IMR-90 (cell line): ENCODE measurements at regions not wholly inside any gene's neighbourhood (a gene's known extent, or its start where the extent isn't known, plus 50 kb on each side); places are given as distances from the start of the nearest gene placed in this dataset.

ENCODE experiments used
- ATAC-seq: fragments of 200-7000 bp; cut with Tn5 transposase; 2 replicates; pipeline ENCODE4 v1.9.1; 2020; ENCODE audit warnings: low read depth, mild to moderate bottlenecking, moderate library complexity
- BruUV-seq: library from RNA; stranded (reverse); fragments of 400-500 nt; replicated peaks from 2 replicates; lab custom pipeline; 2021; lab: Mats Ljungman, UMichigan
- CTCF ChIA-PET: fragments of 300-600 bp; formaldehyde crosslinking; extraction: SDS; loops from one replicate; lab custom pipeline; 2021; ENCODE audit warnings: antibody characterized with exemption; lab: Yijun Ruan, JAX
- POLR2A ChIA-PET: fragments of 300-600 bp; sonication (Branson Sonifier 250); formaldehyde crosslinking; loops from one replicate; lab custom pipeline; 2022; ENCODE audit warnings: antibody characterized with exemption; ENCODE audit not compliant: unreplicated experiment; lab: Charles Lee
- DNase-seq: peaks from one replicate; pipeline ENCODE4 v3.0.0; 2013
- H2AFZ ChIP-seq: replicated peaks from 2 replicates; pipeline ENCODE3; 2013; ENCODE audit warnings: low read length, mild to moderate bottlenecking; ENCODE audit not compliant: poor library complexity
- H2AK5ac ChIP-seq: 2 replicates; pipeline ENCODE4 v1.6.1; 2013; ENCODE audit warnings: low read depth, low read length, inconsistent platforms
- H2AK9ac ChIP-seq: replicated peaks from 2 replicates; pipeline ENCODE3; 2013; ENCODE audit warnings: mild to moderate bottlenecking, low read depth, low read length, moderate library complexity; ENCODE audit not compliant: poor library complexity
- H2BK120ac ChIP-seq: 2 replicates; pipeline ENCODE4 v1.6.1; 2013; ENCODE audit warnings: low read depth, low read length, inconsistent platforms
- H2BK15ac ChIP-seq: 3 replicates; pipeline ENCODE4 v1.6.1; 2013; ENCODE audit warnings: low read depth, low read length, inconsistent platforms
- H2BK20ac ChIP-seq: 2 replicates; pipeline ENCODE4 v1.6.1; 2013; ENCODE audit warnings: low read depth, mild to moderate bottlenecking, inconsistent platforms, low read length, moderate library complexity
- H2BK5ac ChIP-seq: 2 replicates; pipeline ENCODE4 v1.6.1; 2013; ENCODE audit warnings: mild to moderate bottlenecking, low read depth, low read length, inconsistent platforms; ENCODE audit not compliant: poor library complexity, severe bottlenecking
- H3K14ac ChIP-seq: replicated peaks from 2 replicates; pipeline ENCODE4 v1.6.1; 2013; ENCODE audit warnings: low read depth, low read length, inconsistent platforms
- H3K18ac ChIP-seq: 2 replicates; pipeline ENCODE4 v1.6.1; 2013; ENCODE audit warnings: low read depth, low read length, control low read depth
- H3K23ac ChIP-seq: 2 replicates; pipeline ENCODE4 v1.6.1; 2013; ENCODE audit warnings: low read depth, low read length, inconsistent platforms
- H3K27ac ChIP-seq: 2 replicates; pipeline ENCODE4 v1.5.1; 2013; ENCODE audit warnings: mild to moderate bottlenecking, control low read depth, low read length; ENCODE audit not compliant: insufficient read depth
- H3K27me3 ChIP-seq: 2 replicates; pipeline ENCODE4 v1.6.1; 2013; ENCODE audit warnings: low read length; ENCODE audit not compliant: control insufficient read depth, insufficient read depth
- H3K36me3 ChIP-seq: 2 replicates; pipeline ENCODE4 v1.6.1; 2013; ENCODE audit warnings: low read length, mixed read lengths; ENCODE audit not compliant: control insufficient read depth, insufficient read depth
- H3K4ac ChIP-seq: 2 replicates; pipeline ENCODE4 v1.6.1; 2013; ENCODE audit warnings: low read depth, low read length, inconsistent platforms
- H3K4me1 ChIP-seq: 2 replicates; pipeline ENCODE4 v1.6.1; 2013; ENCODE audit warnings: low read length, mixed read lengths; ENCODE audit not compliant: control insufficient read depth, insufficient read depth
- H3K4me2 ChIP-seq: 2 replicates; pipeline ENCODE4 v1.6.1; 2013; ENCODE audit warnings: low read depth, mild to moderate bottlenecking, control low read depth, low read length, moderate library complexity
- H3K4me3 ChIP-seq: 2 replicates; pipeline ENCODE4 v1.5.1; 2013; ENCODE audit warnings: low read depth, mild to moderate bottlenecking, control low read depth, low read length, moderate library complexity; ENCODE audit not compliant: insufficient read depth
- H3K56ac ChIP-seq: 2 replicates; pipeline ENCODE4 v1.6.1; 2013; ENCODE audit warnings: low read length, inconsistent platforms; ENCODE audit not compliant: insufficient read depth; ENCODE audit errors: extremely low read depth
- H3K79me1 ChIP-seq, 2 experiments: 2 replicates each; pipeline ENCODE4 v1.6.1; 2013; ENCODE audit warnings: low read length in 2 of 2, inconsistent platforms in 1 of 2, low read depth in 1 of 2
- H3K9ac ChIP-seq: 2 replicates; pipeline ENCODE4 v1.6.1; 2013; ENCODE audit warnings: low read depth, low read length, control low read depth
- H3K9me1 ChIP-seq: 2 replicates; pipeline ENCODE4 v1.6.1; 2013; ENCODE audit warnings: low read length, inconsistent platforms; ENCODE audit not compliant: insufficient read depth
- H3K9me3 ChIP-seq: 2 replicates; pipeline ENCODE4 v1.6.1; 2013; ENCODE audit warnings: low read length; ENCODE audit not compliant: control insufficient read depth, insufficient read depth
- H4K20me1 ChIP-seq: 2 replicates; pipeline ENCODE4 v1.6.1; 2013; ENCODE audit warnings: low read length, inconsistent platforms; ENCODE audit not compliant: insufficient read depth
- H4K5ac ChIP-seq: 2 replicates; pipeline ENCODE4 v1.6.1; 2013; ENCODE audit warnings: mild to moderate bottlenecking, low read depth, low read length, control low read depth
- H4K8ac ChIP-seq, 2 experiments: 2 replicates each; pipeline ENCODE4 v1.6.1; 2013; ENCODE audit warnings: low read depth in 2 of 2, low read length in 2 of 2, control low read depth in 1 of 2, inconsistent platforms in 1 of 2
- H4K91ac ChIP-seq: 2 replicates; pipeline ENCODE4 v1.6.1; 2013; ENCODE audit warnings: low read depth, low read length, inconsistent platforms; ENCODE audit not compliant: insufficient read depth
- MAZ ChIP-seq: IDR thresholded peaks from 2 replicates; pipeline ENCODE4 v1.6.1; 2012; ENCODE audit warnings: low read depth, mild to moderate bottlenecking, low read length, improper control_type of control experiment, moderate library complexity, borderline replicate concordance
- NFE2L2 ChIP-seq: fragments of 150-350 bp; IDR thresholded peaks from 2 replicates; pipeline ENCODE4 v1.6.1; 2016; ENCODE audit warnings: low read depth, mild to moderate bottlenecking, low read length
- POLR2A ChIP-seq: IDR thresholded peaks from 2 replicates; pipeline ENCODE4 v1.6.1; 2012; ENCODE audit warnings: mild to moderate bottlenecking, low read depth, low read length
- WGBS, 2 experiments: methylation state at CpG; one replicate each; pipeline versions ENCODE4 v1.1.5 to v1.1.7; 2013; ENCODE audit warnings: missing lambda C conversion rate in 2 of 2; ENCODE audit not compliant: insufficient read length in 1 of 2; ENCODE audit errors: extremely low coverage in 2 of 2; 5-methylcytosine and 5-hydroxymethylcytosine counted together
- dilution Hi-C: fragments of 300-500 bp; cut with HindIII; formaldehyde crosslinking; loops from one replicate; pipeline ENCODE4 v1.14.3; 2018; ENCODE audit warnings: low sequenced_read_pairs; ENCODE audit not compliant: unreplicated experiment
- in situ Hi-C: fragments of 300-500 bp; cut with MboI; formaldehyde crosslinking; loops from 3 replicates; pipeline ENCODE4 v1.14.3; 2019; ENCODE audit warnings: low sequenced_read_pairs, inconsistent platforms, mixed read lengths
- intact Hi-C: fragments of 100-400 bp; cut with micrococcal nuclease; formaldehyde crosslinking; loops from 2 replicates; pipeline ENCODE4 v1.10.0; 2022

DNA sequence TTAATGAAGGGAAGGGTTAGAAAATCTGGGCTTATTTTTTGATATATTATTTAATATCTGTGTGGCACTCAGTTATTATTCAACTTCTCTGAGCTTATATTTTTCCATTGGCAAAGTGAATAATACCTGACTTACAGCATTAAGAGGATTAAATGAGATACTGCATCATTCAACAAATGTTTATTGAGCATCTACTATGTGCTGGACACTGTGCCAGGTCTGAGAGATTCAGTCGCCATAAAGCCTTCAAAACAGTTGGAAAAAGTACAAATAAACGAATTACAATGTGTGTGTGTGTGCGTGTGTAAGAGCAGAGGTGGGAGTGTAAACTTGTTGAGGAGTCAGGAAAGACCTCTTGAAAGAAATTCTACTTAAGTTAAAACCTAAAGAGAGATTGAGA is 87.9 kb upstream of the CD53 start:
- no peaks in the 10 kb centered on the region for H3K79me1 ChIP-seq
- no peak overlapping the region for H3K9ac ChIP-seq
- H3K4me3 ChIP-seq: no peak overlapping the region
- H2AK5ac ChIP-seq: no peak overlapping the region
- CTCF ChIA-PET: no interaction called here
- no peak overlapping the region for H3K23ac ChIP-seq
- no TSS peak for BruUV-seq
- no peaks in the 10 kb centered on the region for H3K9me1 ChIP-seq
- intact Hi-C loops (no loop called here), in situ Hi-C loops (no loop called here), dilution Hi-C loops (no loop called here)
- no peak overlapping the region for H2AFZ ChIP-seq
- H4K20me1 ChIP-seq: no peaks in the 10 kb centered on the region
- no peak overlapping the region for H3K4ac ChIP-seq
- TF ChIP-seq NFE2L2: no peak
- no peak for TF ChIP-seq MAZ
- no peak for TF ChIP-seq POLR2A
- H4K91ac ChIP-seq: no peak overlapping the region
- H3K9me3 ChIP-seq: no peaks in the 10 kb centered on the region
- H4K5ac ChIP-seq: no peak overlapping the region
- no peak overlapping the region for H2AK9ac ChIP-seq
- ATAC-seq (no peak), DNase-seq (no peak)
- no peak overlapping the region for H2BK20ac ChIP-seq
- no peak overlapping the region for H4K8ac ChIP-seq
- no peak overlapping the region for H2BK120ac ChIP-seq
- 50% methylated on average over 1 of the region's 3 CpGs; no CpG with 5 or more reads in 1 of the 2 experiments for WGBS, 2 experiments
- no peak overlapping the region for H3K4me2 ChIP-seq
- H3K36me3 ChIP-seq: no peaks in the 10 kb centered on the region
- H2BK5ac ChIP-seq: no peak overlapping the region
- no peak overlapping the region for H3K18ac ChIP-seq
- H3K4me1 ChIP-seq: no peaks in the 10 kb centered on the region
- H3K27me3 ChIP-seq: peaks cover 1% of the 10 kb centered on the region; the same call in 1 of the 2 replicates
- POLR2A ChIA-PET: no interaction called here
- no peak overlapping the region for H3K14ac ChIP-seq
- H3K56ac ChIP-seq: no peak overlapping the region
- no peak overlapping the region for H3K27ac ChIP-seq
- no peak overlapping the region for H2BK15ac ChIP-seq
